Breast epithelium (tissue), 4 donors: ENCODE measurements at regions not wholly inside any gene's neighbourhood (a gene's known extent, or its start where the extent isn't known, plus 50 kb on each side); places are given as distances from the start of the nearest gene placed in this dataset.

Source experiments
- DNase-seq, 2 donors: peaks; one replicate each; pipeline ENCODE4 v3.0.0-alpha.2; 2019; ENCODE audit warnings: low spot score in 2 of 2
- H3K27ac ChIP-seq, 2 donors: fragments of 200-600 bp; sonication (generic) in 1 of 2; one replicate each; pipeline ENCODE4 v1.5.1; 2016 to 2019; ENCODE audit warnings: mild to moderate bottlenecking in 1 of 2
- H3K27me3 ChIP-seq, 2 donors: fragments of 200-600 bp; sonication (generic) in 1 of 2; one replicate each; pipeline versions ENCODE4 v1.5.1 to v1.6.0; 2017 to 2019; ENCODE audit warnings: control low read depth in 1 of 2, mild to moderate bottlenecking in 1 of 2
- H3K36me3 ChIP-seq: fragments of 200-600 bp; one replicate; pipeline ENCODE4 v1.5.1; 2019
- H3K4me1 ChIP-seq, 2 donors: fragments of 200-600 bp; sonication (generic); one replicate each; pipeline ENCODE4 v1.5.1; 2016 to 2019; ENCODE audit warnings: control low read depth in 1 of 2
- H3K4me3 ChIP-seq, 3 donors: fragments of 200-600 bp; sonication (generic); 1 replicate in 2 of 3; 2 replicates in 1 of 3; pipeline ENCODE4 v1.5.1; 2016 to 2019; ENCODE audit warnings: mild to moderate bottlenecking in 3 of 3, moderate library complexity in 2 of 3
- H3K9me3 ChIP-seq, 2 donors: fragments of 200-600 bp; sonication (generic) in 1 of 2; one replicate each; pipeline ENCODE4 v1.5.1; 2016 to 2019; ENCODE audit warnings: control low read depth in 1 of 2
- POLR2A ChIP-seq: fragments of 450-650 bp; IDR thresholded peaks from one replicate; pipeline ENCODE4 v1.6.1; 2016; ENCODE audit warnings: antibody characterized with exemption, mild to moderate bottlenecking, moderate library complexity
- POLR2AphosphoS5 ChIP-seq, 3 donors: sonication (generic); formaldehyde crosslinking; IDR thresholded peaks; one replicate each; pipeline ENCODE4 v1.6.1; 2017; ENCODE audit warnings: antibody characterized with exemption in 3 of 3
- intact Hi-C: fragments of 100-400 bp; cut with DNase I; formaldehyde crosslinking; loops from one replicate; pipeline ENCODE4 v1.15.1; 2023; ENCODE audit warnings: low total_unique reads
- TF ChIP-seq, protein P1 (sequence below), 3 donors: fragments of 450-650 bp; IDR thresholded peaks; one replicate each; pipeline ENCODE4 v1.5.1; 2016 to 2017; ENCODE audit warnings: antibody characterized with exemption in 3 of 3, mild to moderate bottlenecking in 3 of 3, moderate library complexity in 3 of 3

DNA sequence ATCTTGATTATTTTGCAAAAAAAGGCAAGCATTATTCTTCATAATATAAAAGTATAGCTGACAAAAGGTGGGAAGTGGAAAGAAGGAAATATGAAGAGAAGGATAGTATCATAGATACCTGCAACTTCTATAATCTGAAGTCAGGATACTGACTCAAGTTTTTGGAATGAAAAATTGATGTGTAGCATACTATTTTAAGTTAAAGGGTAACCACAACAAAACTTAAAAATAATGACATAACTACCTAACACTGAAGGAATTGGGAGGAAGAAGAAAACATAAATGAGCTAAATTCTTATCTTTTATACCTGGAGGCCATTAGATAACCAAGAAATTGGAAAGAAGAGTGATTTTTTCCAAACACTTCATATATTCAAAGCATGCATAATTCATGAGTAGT, 51.8 kb upstream of the TLE1 start:
- Histone ChIP-seq H3K27me3 (no peaks in the 10 kb centered on the region), H3K9me3 (no peaks in the 10 kb centered on the region), H3K36me3 (no peaks in the 10 kb centered on the region), H3K27ac (no peak overlapping the region), H3K4me3 (no peak overlapping the region), H3K4me1 (peaks cover 0 to 4% of the 10 kb centered on the region in 2 donors)
- DNase-seq, result no peak
- TF ChIP-seq POLR2AphosphoS5 (IDR thresholded peaks at IDR 0.05) (no peak), POLR2A (no peak)
- TF ChIP-seq, protein P1, sequence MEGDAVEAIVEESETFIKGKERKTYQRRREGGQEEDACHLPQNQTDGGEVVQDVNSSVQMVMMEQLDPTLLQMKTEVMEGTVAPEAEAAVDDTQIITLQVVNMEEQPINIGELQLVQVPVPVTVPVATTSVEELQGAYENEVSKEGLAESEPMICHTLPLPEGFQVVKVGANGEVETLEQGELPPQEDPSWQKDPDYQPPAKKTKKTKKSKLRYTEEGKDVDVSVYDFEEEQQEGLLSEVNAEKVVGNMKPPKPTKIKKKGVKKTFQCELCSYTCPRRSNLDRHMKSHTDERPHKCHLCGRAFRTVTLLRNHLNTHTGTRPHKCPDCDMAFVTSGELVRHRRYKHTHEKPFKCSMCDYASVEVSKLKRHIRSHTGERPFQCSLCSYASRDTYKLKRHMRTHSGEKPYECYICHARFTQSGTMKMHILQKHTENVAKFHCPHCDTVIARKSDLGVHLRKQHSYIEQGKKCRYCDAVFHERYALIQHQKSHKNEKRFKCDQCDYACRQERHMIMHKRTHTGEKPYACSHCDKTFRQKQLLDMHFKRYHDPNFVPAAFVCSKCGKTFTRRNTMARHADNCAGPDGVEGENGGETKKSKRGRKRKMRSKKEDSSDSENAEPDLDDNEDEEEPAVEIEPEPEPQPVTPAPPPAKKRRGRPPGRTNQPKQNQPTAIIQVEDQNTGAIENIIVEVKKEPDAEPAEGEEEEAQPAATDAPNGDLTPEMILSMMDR (IDR thresholded peaks at IDR 0.05), result no peak
- intact Hi-C loops, result no loop called here

DNA sequence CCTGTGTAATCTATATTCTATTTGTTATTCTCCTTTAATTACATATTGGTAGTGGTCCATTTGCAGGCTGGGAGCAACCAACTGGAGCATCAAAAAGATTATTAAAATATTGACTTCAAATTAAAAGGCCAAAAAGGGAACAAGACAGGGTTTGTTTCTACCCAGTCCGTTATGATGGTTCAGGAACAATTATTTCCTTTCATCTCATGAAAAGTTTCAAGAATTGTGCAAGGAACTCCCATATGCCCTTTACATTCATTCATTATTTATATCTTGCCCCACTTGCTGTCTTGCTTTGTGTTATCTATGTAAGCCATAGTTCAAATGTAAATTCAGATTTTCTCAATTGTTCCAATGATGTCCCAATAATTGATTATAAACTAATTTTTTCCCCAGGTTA, 58.7 kb upstream of the TLE1 start:
- TF ChIP-seq POLR2AphosphoS5 (IDR thresholded peaks at IDR 0.05) (no peak), POLR2A (no peak)
- TF ChIP-seq, protein P1 (IDR thresholded peaks at IDR 0.05), result no peak
- Histone ChIP-seq H3K9me3 (no peaks in the 10 kb centered on the region), H3K4me1 (no peaks in the 10 kb centered on the region), H3K4me3 (no peak overlapping the region), H3K36me3 (no peaks in the 10 kb centered on the region), H3K27me3 (no peaks in the 10 kb centered on the region), H3K27ac (no peak overlapping the region)
- intact Hi-C loops, result no loop called here
- no peak for DNase-seq

GRCh38 chr9:81753436-81753835, 64.1 kb upstream of the TLE1 start:
- intact Hi-C loops, result no loop called here
- Histone ChIP-seq H3K4me3 (no peak overlapping the region), H3K4me1 (no peaks in the 10 kb centered on the region), H3K27ac (no peak overlapping the region), H3K27me3 (no peaks in the 10 kb centered on the region), H3K9me3 (no peaks in the 10 kb centered on the region), H3K36me3 (no peaks in the 10 kb centered on the region)
- TF ChIP-seq, protein P1 (IDR thresholded peaks at IDR 0.05), result no peak
- no peak for TF ChIP-seq POLR2A
- TF ChIP-seq POLR2AphosphoS5 (IDR thresholded peaks at IDR 0.05), result no peak
- no peak for DNase-seq

DNA sequence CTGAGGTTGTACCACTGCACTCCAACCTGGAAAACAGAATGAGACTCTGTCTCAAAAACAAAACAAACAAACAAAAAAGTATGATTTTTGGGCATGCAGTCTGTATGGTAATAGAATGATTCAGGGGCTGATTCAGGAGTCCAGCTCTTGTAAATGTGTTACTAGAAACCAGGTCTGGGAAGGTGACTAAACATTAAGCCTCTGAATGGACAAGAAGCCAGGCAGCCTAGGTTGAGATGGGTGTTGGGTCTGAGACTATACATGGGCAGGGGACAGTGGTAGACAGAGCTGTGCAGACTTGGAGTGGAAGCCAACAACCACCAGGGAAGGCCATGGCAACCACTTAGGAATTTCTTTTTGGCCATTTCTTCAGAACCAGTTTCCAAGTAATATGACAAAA, 64.9 kb upstream of the TLE1 start:
- no peak overlapping the region for H3K27ac ChIP-seq
- H3K4me1 ChIP-seq, result no peaks in the 10 kb centered on the region
- no peak for DNase-seq
- no peaks in the 10 kb centered on the region for H3K9me3 ChIP-seq
- intact Hi-C loops, result no loop called here
- TF ChIP-seq POLR2A (no peak), POLR2AphosphoS5 (IDR thresholded peaks at IDR 0.05) (no peak)
- TF ChIP-seq, protein P1 (IDR thresholded peaks at IDR 0.05), result no peak
- H3K36me3 ChIP-seq, result no peaks in the 10 kb centered on the region
- no peak overlapping the region for H3K4me3 ChIP-seq
- no peaks in the 10 kb centered on the region for H3K27me3 ChIP-seq

- DNase-seq, result no peak
- intact Hi-C loops, result no loop called here
- no peak overlapping the region for H3K27ac ChIP-seq
- H3K36me3 ChIP-seq, result no peaks in the 10 kb centered on the region
- H3K9me3 ChIP-seq, result no peaks in the 10 kb centered on the region
- H3K27me3 ChIP-seq, result no peaks in the 10 kb centered on the region
- no peak overlapping the region for H3K4me3 ChIP-seq
- no peaks in the 10 kb centered on the region for H3K4me1 ChIP-seq
- no peak for TF ChIP-seq POLR2A
- TF ChIP-seq, protein P1 (IDR thresholded peaks at IDR 0.05), result no peak
- TF ChIP-seq POLR2AphosphoS5 (IDR thresholded peaks at IDR 0.05), result no peak
These were observed 66.4 kb upstream of the TLE1 start for GRCh38 chr9:81755721-81756120.
